Prostate gland (tissue), 2 donors: ENCODE measurements at regions not wholly inside any gene's neighbourhood (a gene's known extent, or its start where the extent isn't known, plus 50 kb on each side); places are given as distances from the start of the nearest gene placed in this dataset.

ENCODE experiments used
- DNase-seq: peaks from one replicate; pipeline ENCODE4 v3.0.0-alpha.2; 2019; ENCODE audit warnings: low spot score
- H3K27ac ChIP-seq, 2 donors: fragments of 200-600 bp; sonication (generic); 2 replicates each; pipeline ENCODE4 v1.5.1; 2017 to 2019
- H3K27me3 ChIP-seq: fragments of 200-600 bp; sonication (generic); replicated peaks from 2 replicates; pipeline ENCODE4 v1.5.1; 2019; ENCODE audit not compliant: insufficient read depth
- H3K36me3 ChIP-seq, 2 donors: fragments of 200-600 bp; sonication (generic); 1 replicate in 1 of 2; 2 replicates in 1 of 2; pipeline versions ENCODE4 v1.5.1 to v1.8.1; 2017 to 2019
- H3K4me1 ChIP-seq: fragments of 200-600 bp; sonication (generic); replicated peaks from 2 replicates; pipeline ENCODE4 v1.5.1; 2019
- H3K4me3 ChIP-seq, 2 donors: fragments of 200-600 bp; sonication (generic); 2 replicates each; pipeline ENCODE4 v1.5.1; 2017 to 2019
- H3K9me3 ChIP-seq: fragments of 200-600 bp; sonication (generic); 2 replicates; pipeline ENCODE4 v1.5.1; 2017
- CTCF ChIP-seq, 4 experiments: fragments of 200-600 bp in 2 of 4; fragments of 450-650 bp in 2 of 4; sonication (generic) in 2 of 4; IDR thresholded peaks; 1 replicate in 3 of 4; 2 replicates in 1 of 4; pipeline ENCODE4 v1.5.1; 2016 to 2019; ENCODE audit warnings: antibody characterized with exemption in 4 of 4, mild to moderate bottlenecking in 2 of 4, moderate library complexity in 2 of 4
- POLR2A ChIP-seq: fragments of 450-650 bp; IDR thresholded peaks from one replicate; pipeline ENCODE4 v1.6.1; 2016; ENCODE audit warnings: antibody characterized with exemption, mild to moderate bottlenecking
- POLR2AphosphoS5 ChIP-seq: sonication (generic); formaldehyde crosslinking; IDR thresholded peaks from one replicate; pipeline ENCODE4 v1.6.1; 2017; ENCODE audit warnings: antibody characterized with exemption
- WGBS: methylation state at CpG from one replicate; pipeline ENCODE4 v1.1.5; 2018; 5-methylcytosine and 5-hydroxymethylcytosine counted together
- intact Hi-C: fragments of 100-400 bp; cut with DNase I; formaldehyde crosslinking; loops from one replicate; pipeline ENCODE4 v1.14.2; 2022

DNA sequence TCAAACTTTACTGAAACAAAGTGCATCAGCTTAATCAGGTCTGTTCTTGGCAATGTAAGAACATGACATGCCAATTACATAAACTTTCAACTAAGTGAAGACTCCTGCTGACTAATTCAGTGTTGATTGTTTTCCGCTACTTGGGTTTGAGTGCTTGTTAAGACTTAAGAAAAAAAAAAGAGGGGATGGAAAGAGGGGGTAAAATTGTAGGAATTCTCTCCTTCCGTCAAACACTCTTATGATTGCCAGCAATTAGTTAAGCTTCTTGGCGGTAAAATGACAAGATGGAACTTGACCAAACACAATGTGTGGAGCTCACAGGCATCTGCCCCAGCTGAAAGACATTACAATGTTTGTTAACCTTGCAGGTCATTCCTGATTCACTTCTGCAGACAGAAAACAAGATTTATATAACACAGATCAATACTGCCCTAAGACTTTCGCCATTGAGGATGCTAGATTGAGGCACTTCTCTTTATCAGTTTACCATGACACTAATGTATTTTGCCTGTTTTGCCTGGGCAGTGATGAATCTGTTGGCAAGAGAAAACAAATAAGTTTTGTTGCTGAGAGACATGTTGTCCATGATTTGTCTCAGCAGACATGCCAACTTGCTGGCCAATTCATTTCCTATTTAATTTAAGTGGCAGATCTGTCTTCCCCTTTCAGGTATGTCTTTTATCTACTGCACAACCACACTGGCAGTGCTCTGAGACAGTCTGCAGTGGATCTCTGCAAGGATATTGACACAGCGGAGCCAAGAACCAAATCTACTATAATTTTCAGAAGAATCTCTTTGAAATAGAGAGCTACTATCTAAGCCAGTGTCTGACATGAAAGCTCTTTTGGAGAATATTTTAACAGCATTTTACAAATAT is 410.0 kb upstream of the KCNH7 start:
- H3K9me3 ChIP-seq = no peaks in the 10 kb centered on the region
- intact Hi-C loops = no loop called here
- no peaks in the 10 kb centered on the region for H3K36me3 ChIP-seq
- H3K27me3 ChIP-seq = no peaks in the 10 kb centered on the region
- WGBS = 61% methylated on average over 5 of the region's 5 CpGs
- no peak for TF ChIP-seq POLR2A
- no peak for TF ChIP-seq CTCF (IDR thresholded peaks at IDR 0.05)
- no peak for TF ChIP-seq POLR2AphosphoS5
- no peak for DNase-seq
- H3K4me3 ChIP-seq = no peak overlapping the region
- H3K27ac ChIP-seq = no peak overlapping the region
- no peaks in the 10 kb centered on the region for H3K4me1 ChIP-seq

DNA sequence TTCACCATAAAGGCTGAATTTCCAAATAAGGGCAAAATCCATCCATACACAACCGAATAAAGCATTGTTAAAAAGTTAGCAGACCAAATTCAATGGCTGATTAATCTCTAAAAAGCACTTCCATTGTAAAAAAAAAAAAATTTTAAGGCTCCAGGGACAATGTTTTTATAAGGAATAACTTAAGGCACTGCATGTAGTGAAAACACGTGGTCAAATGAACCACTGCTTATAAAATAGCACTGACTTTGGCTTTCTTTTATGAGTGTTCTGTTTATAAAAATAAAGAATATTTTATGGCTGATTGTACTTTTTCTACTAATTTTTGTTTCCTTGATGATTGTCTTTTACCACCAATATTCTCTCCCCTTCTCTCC is 409.3 kb upstream of the KCNH7 start:
- DNase-seq = no peak
- Histone ChIP-seq H3K27ac (no peak overlapping the region), H3K9me3 (no peaks in the 10 kb centered on the region), H3K27me3 (no peaks in the 10 kb centered on the region), H3K4me1 (no peaks in the 10 kb centered on the region), H3K4me3 (no peak overlapping the region), H3K36me3 (no peaks in the 10 kb centered on the region)
- 37% methylated on average over 2 of the region's 2 CpGs for WGBS
- TF ChIP-seq CTCF (IDR thresholded peaks at IDR 0.05) (no peak), POLR2A (no peak), POLR2AphosphoS5 (no peak)
- intact Hi-C loops = no loop called here

- DNase-seq = no peak
- intact Hi-C loops = no loop called here
- no peaks in the 10 kb centered on the region for H3K4me1 ChIP-seq
- no peak overlapping the region for H3K4me3 ChIP-seq
- 78% methylated on average over 6 of the region's 6 CpGs for WGBS
- H3K36me3 ChIP-seq = no peaks in the 10 kb centered on the region
- TF ChIP-seq CTCF (IDR thresholded peaks at IDR 0.05) = no peak
- TF ChIP-seq POLR2AphosphoS5 = no peak
- no peak for TF ChIP-seq POLR2A
- no peaks in the 10 kb centered on the region for H3K9me3 ChIP-seq
- no peak overlapping the region for H3K27ac ChIP-seq
- H3K27me3 ChIP-seq = no peaks in the 10 kb centered on the region
Measured at GRCh38 chr2:163247156-163247846, 408.7 kb upstream of the KCNH7 start.

DNA sequence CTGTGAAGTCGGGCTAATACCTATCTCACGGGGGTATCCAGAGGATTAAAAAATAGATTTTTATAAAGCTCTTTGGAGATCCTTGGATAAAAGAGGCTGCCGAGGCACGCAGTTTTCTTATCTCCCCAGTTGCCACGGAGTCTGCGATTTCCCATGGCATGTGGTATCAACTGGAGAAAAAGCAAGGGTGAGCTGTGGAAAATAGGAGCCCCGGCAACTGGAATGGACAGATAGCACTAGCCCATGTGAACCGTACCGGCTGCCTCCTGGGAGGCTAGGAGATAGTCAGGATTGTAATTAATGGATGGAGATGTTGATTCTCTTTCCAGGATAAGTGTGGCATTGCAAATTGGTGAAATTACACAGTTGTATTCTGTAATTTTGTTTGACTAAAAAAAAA is 407.6 kb upstream of the KCNH7 start:
- TF ChIP-seq POLR2AphosphoS5 = no peak
- no peak for TF ChIP-seq CTCF (IDR thresholded peaks at IDR 0.05)
- no peak for TF ChIP-seq POLR2A
- Histone ChIP-seq H3K27ac (no peak overlapping the region), H3K4me3 (no peak overlapping the region), H3K36me3 (no peaks in the 10 kb centered on the region), H3K9me3 (no peaks in the 10 kb centered on the region), H3K4me1 (no peaks in the 10 kb centered on the region), H3K27me3 (no peaks in the 10 kb centered on the region)
- intact Hi-C loops = no loop called here
- 90% methylated on average over 9 of the region's 9 CpGs for WGBS
- DNase-seq = no peak

GRCh38 chr2:163236553-163236952 is 398.0 kb upstream of the KCNH7 start:
- H3K9me3 ChIP-seq = no peaks in the 10 kb centered on the region
- H3K4me3 ChIP-seq = no peak overlapping the region
- no peak for DNase-seq
- H3K27me3 ChIP-seq = no peaks in the 10 kb centered on the region
- no peak overlapping the region for H3K27ac ChIP-seq
- TF ChIP-seq POLR2AphosphoS5 (no peak), POLR2A (no peak), CTCF (IDR thresholded peaks at IDR 0.05) (no peak)
- intact Hi-C loops = no loop called here
- no peaks in the 10 kb centered on the region for H3K4me1 ChIP-seq
- no peaks in the 10 kb centered on the region for H3K36me3 ChIP-seq
